Spleen (tissue), 11 donors: ENCODE measurements at regions not wholly inside any gene's neighbourhood (a gene's known extent, or its start where the extent isn't known, plus 50 kb on each side); places are given as distances from the start of the nearest gene placed in this dataset.

Source experiments
- DNase-seq: peaks from one replicate; pipeline ENCODE4 v3.0.0-alpha.2; 2020
- H3K27ac ChIP-seq, 8 donors: fragments of 200-600 bp; sonication (generic) in 7 of 8; 1 replicate in 4 of 8; 2 replicates in 4 of 8; pipeline versions ENCODE4 v1.5.0 to v1.8.0; 2016 to 2021; ENCODE audit warnings: inconsistent platforms in 4 of 8, mild to moderate bottlenecking in 4 of 8, moderate library complexity in 1 of 8
- H3K27me3 ChIP-seq, 7 donors: fragments of 200-600 bp; sonication (generic) in 6 of 7; replicated peaks in 1 of 7; 1 replicate in 4 of 7; 2 replicates in 3 of 7; pipeline versions ENCODE4 v1.5.0 to v1.8.0; 2016 to 2021; ENCODE audit warnings: inconsistent platforms in 3 of 7, mild to moderate bottlenecking in 1 of 7
- H3K36me3 ChIP-seq, 6 donors: fragments of 200-600 bp; sonication (generic) in 5 of 6; 1 replicate in 4 of 6; 2 replicates in 2 of 6; pipeline versions ENCODE4 v1.5.0 to v1.8.0; 2016 to 2021; ENCODE audit warnings: inconsistent platforms in 2 of 6
- H3K4me1 ChIP-seq, 6 donors: fragments of 200-600 bp; sonication (generic) in 5 of 6; 1 replicate in 3 of 6; 2 replicates in 3 of 6; pipeline versions ENCODE4 v1.5.0 to v1.8.0; 2016 to 2021; ENCODE audit warnings: inconsistent platforms in 3 of 6
- H3K4me3 ChIP-seq, 8 donors: fragments of 200-600 bp; sonication (generic) in 7 of 8; 1 replicate in 4 of 8; 2 replicates in 4 of 8; pipeline versions ENCODE4 v1.5.0 to v1.8.0; 2016 to 2021; ENCODE audit warnings: inconsistent platforms in 4 of 8, mild to moderate bottlenecking in 4 of 8, moderate library complexity in 2 of 8
- H3K9me3 ChIP-seq, 8 donors: fragments of 200-600 bp; sonication (generic) in 7 of 8; 1 replicate in 4 of 8; 2 replicates in 4 of 8; pipeline versions ENCODE4 v1.5.0 to v1.8.0; 2016 to 2021; ENCODE audit warnings: inconsistent platforms in 4 of 8
- POLR2A ChIP-seq, 3 donors: fragments of 450-650 bp; IDR thresholded peaks; one replicate each; pipeline ENCODE4 v1.5.1; 2017; ENCODE audit warnings: antibody characterized with exemption in 3 of 3, mild to moderate bottlenecking in 1 of 3
- POLR2AphosphoS5 ChIP-seq, 3 donors: sonication (generic); formaldehyde crosslinking; IDR thresholded peaks; one replicate each; pipeline ENCODE4 v1.5.1; 2017; ENCODE audit warnings: antibody characterized with exemption in 3 of 3
- WGBS, 5 donors: extraction: QIAGEN DNeasy Blood & Tissue Kit in 3 of 5; methylation state at CpG; one replicate each; pipeline versions ENCODE4 v1.1.5 to v1.1.7; 2013 to 2018; 5-methylcytosine and 5-hydroxymethylcytosine counted together
- intact Hi-C: fragments of 100-400 bp; cut with DNase I; formaldehyde crosslinking; loops from one replicate; pipeline ENCODE4 v1.15.0; 2023; ENCODE audit warnings: low total_unique reads
- TF ChIP-seq, protein P1 (sequence below), 11 experiments: fragments of 200-600 bp in 7 of 11; fragments of 450-650 bp in 4 of 11; sonication (generic) in 4 of 11; IDR thresholded peaks in 8 of 11; conservative IDR thresholded peaks in 3 of 11; 1 replicate in 7 of 11; 2 replicates in 4 of 11; pipeline versions ENCODE4 v1.4.0 to v1.8.0; 2016 to 2021; ENCODE audit warnings: antibody characterized with exemption in 11 of 11, inconsistent platforms in 4 of 11, mild to moderate bottlenecking in 1 of 11
- donor health status: healthy with polysubstance abuse.
- donor health status: DM: no; HTN: no; CAD: no; lungs with moderate emphysema.
- donor health status: DM: no; HTN: no; CAD: no.
- donor health status: Bipolar disorder and iron deficiency.
- donor health status: healthy.
- donor health status: DM: no; HTN: no; CAD: no.
- donor health status: DM: yes; HTN: yes; CAD: no.

DNA sequence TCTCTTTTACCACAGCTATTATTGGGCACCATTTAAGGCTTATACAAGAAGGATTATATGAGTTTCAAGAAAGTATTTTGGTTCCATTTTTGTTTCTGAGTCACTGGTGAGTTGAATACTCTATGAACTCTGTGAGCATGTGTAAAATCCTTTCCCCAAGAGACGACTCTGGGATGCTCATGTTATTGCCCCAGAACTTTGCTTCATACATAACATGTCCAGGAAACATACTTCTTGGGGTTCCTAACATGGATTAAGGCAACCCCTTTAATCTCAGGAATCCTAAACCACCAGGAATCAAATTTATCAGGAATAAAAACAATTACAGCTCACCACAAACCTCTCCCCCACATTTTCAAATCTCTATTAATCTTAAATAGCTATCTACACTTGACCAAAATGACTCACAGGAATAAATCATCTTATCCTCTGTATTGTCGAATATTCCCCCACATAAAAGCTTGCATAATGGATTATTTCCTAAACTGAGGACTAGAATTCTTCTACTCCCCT is 117.5 kb upstream of the COL21A1 start:
- 42 to 71% (median 64%) methylated on average over 2 of the region's 2 CpGs for WGBS, 5 donors
- no peak overlapping the region for H3K27ac ChIP-seq

DNA sequence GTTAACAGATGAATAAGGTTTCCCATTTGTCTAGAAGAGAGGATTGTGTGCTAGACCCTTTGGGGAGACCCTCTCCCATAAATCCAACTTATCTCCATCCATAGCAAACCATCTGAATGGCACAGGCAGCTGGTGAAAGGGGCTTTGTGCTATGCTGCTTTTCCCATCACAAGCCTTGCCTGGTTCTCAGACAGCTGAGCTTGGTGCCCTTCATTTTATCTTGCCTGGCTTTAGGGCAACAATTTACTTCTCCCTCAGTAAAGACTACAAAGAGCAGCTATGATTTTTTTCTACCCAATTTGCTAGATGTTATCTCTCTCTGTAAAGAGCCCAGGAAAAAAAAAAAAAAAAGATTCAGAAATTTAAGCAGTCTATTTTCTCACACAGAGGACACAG is 117.0 kb upstream of the COL21A1 start:
- no peak for DNase-seq
- H3K27me3 ChIP-seq = no peaks in the 10 kb centered on the region
- no peak overlapping the region for H3K27ac ChIP-seq
- H3K9me3 ChIP-seq = no peaks in the 10 kb centered on the region
- TF ChIP-seq POLR2AphosphoS5 (IDR thresholded peaks at IDR 0.05) = no peak
- TF ChIP-seq, protein P1, sequence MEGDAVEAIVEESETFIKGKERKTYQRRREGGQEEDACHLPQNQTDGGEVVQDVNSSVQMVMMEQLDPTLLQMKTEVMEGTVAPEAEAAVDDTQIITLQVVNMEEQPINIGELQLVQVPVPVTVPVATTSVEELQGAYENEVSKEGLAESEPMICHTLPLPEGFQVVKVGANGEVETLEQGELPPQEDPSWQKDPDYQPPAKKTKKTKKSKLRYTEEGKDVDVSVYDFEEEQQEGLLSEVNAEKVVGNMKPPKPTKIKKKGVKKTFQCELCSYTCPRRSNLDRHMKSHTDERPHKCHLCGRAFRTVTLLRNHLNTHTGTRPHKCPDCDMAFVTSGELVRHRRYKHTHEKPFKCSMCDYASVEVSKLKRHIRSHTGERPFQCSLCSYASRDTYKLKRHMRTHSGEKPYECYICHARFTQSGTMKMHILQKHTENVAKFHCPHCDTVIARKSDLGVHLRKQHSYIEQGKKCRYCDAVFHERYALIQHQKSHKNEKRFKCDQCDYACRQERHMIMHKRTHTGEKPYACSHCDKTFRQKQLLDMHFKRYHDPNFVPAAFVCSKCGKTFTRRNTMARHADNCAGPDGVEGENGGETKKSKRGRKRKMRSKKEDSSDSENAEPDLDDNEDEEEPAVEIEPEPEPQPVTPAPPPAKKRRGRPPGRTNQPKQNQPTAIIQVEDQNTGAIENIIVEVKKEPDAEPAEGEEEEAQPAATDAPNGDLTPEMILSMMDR (IDR thresholded peaks at IDR 0.05 in 8 of 11, conservative IDR thresholded peaks at IDR 0.05 in 3 of 11) = no peak
- TF ChIP-seq POLR2A (IDR thresholded peaks at IDR 0.05) = no peak
- no peaks in the 10 kb centered on the region for H3K36me3 ChIP-seq
- peaks cover 0 to 13% (median 10%) of the 10 kb centered on the region in 6 donors for H3K4me1 ChIP-seq
- intact Hi-C loops = no loop called here
- H3K4me3 ChIP-seq = no peak overlapping the region

More for the DNA sequence above, 117.5 kb upstream of the COL21A1 start:
- H3K27me3 ChIP-seq = no peaks in the 10 kb centered on the region
- H3K4me1 ChIP-seq = peaks cover 0 to 18% (median 11%) of the 10 kb centered on the region in 6 donors
- DNase-seq = no peak
- TF ChIP-seq, protein P1 (IDR thresholded peaks at IDR 0.05 in 8 of 11, conservative IDR thresholded peaks at IDR 0.05 in 3 of 11) = no peak
- no peak for TF ChIP-seq POLR2A (IDR thresholded peaks at IDR 0.05)
- no peak for TF ChIP-seq POLR2AphosphoS5 (IDR thresholded peaks at IDR 0.05)
- H3K4me3 ChIP-seq = no peak overlapping the region
- H3K36me3 ChIP-seq = no peaks in the 10 kb centered on the region
- intact Hi-C loops = no loop called here
- H3K9me3 ChIP-seq = no peaks in the 10 kb centered on the region

DNA sequence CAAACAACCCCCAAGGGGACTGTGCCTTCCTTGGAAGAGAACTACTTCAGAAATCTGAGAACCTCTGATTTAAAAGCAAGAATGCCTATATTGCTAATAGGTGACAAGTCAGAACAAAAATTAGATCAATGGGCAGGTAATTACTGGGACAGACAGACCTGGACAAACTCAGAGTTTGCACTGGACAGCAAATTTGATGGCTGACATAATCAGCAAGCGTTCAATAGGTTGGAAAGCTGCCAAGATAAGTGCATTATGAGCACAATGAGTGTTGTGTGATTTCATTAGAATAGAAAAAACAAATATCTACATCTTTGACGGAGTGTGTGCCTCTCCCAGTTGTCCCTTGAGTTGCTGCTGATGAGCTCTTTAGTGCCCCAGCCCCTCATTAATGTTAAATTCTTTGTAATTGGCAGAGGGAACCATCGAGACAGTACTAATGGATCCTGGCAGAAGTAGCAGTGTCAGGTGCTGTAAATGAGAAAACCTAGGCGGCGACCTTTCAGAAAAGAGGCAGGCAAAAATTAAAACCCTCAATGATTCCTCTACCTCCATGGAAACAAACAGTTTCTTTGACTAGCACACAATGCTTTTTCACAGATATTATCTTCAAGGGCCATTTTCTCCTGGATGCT is 116.5 kb upstream of the COL21A1 start:
- Histone ChIP-seq H3K4me3 (no peak overlapping the region), H3K27me3 (no peaks in the 10 kb centered on the region), H3K4me1 (peaks cover 0 to 10% (median 6%) of the 10 kb centered on the region in 6 donors), H3K36me3 (no peaks in the 10 kb centered on the region), H3K27ac (no peak overlapping the region), H3K9me3 (no peaks in the 10 kb centered on the region)
- no peak for DNase-seq
- TF ChIP-seq POLR2A (IDR thresholded peaks at IDR 0.05) (no peak), POLR2AphosphoS5 (IDR thresholded peaks at IDR 0.05) (no peak)
- TF ChIP-seq, protein P1 (IDR thresholded peaks at IDR 0.05 in 8 of 11, conservative IDR thresholded peaks at IDR 0.05 in 3 of 11) = no peak
- WGBS, 5 donors = 83 to 96% (median 87%) methylated on average over 5 of the region's 5 CpGs
- intact Hi-C loops = no loop called here

- DNase-seq = peak; percentile 70
- no peaks in the 10 kb centered on the region for H3K27me3 ChIP-seq
- WGBS, 5 donors = 69 to 86% (median 79%) methylated on average over 4 of the region's 4 CpGs
- intact Hi-C loops = no loop called here
- TF ChIP-seq, protein P1 (IDR thresholded peaks at IDR 0.05 in 8 of 11, conservative IDR thresholded peaks at IDR 0.05 in 3 of 11) = no peak
- TF ChIP-seq POLR2AphosphoS5 (IDR thresholded peaks at IDR 0.05) (peak in 1 of 3 donors; percentile 60), POLR2A (IDR thresholded peaks at IDR 0.05) (no peak)
- peak overlapping the region in 2 of 8 donors; percentile 16 to 33 for H3K27ac ChIP-seq
- no peaks in the 10 kb centered on the region for H3K9me3 ChIP-seq
- no peaks in the 10 kb centered on the region for H3K36me3 ChIP-seq
- H3K4me3 ChIP-seq = no peak overlapping the region
- H3K4me1 ChIP-seq = no peaks in the 10 kb centered on the region
Observed at GRCh38 chr6:56361812-56362211, 114.4 kb upstream of the COL21A1 start.
